LoVo (cell line): ENCODE measurements at regions not wholly inside any gene's neighbourhood (a gene's known extent, or its start where the extent isn't known, plus 50 kb on each side); places are given as distances from the start of the nearest gene placed in this dataset.
"Not testable (repeated sequence)": the region's sequence is repeated elsewhere in the genome, so short reads cannot be mapped to it uniquely, and the experiment has no call there.

Experiments used
- DNase-seq: peaks from one replicate; pipeline ENCODE4 v3.0.0-alpha.2; 2016; ENCODE audit warnings: low spot score

GRCh38 chr7:68244389-68244788, 1247.8 kb downstream of the TYW1 start:
- DNase-seq = no peak

DNA sequence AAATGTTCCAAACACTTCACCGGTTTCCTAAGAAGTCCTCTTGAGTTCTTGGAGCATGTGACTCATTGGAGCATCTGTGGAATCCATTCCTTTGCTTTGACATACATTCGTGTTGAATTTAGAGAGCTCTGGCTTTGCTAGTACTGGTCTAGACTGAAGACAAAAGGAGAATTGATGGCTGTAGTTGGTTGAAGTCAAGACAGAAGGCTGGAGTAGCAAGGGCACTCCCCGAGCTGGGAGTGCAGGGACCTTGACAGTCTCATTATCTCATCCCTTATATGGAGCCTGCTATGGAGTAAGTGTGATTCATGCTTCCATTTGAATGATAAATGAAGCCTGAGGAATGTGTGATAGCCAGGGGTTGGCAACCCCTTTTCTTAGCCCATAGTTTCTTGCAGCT, 1249.1 kb downstream of the TYW1 start:
- no peak for DNase-seq

DNA sequence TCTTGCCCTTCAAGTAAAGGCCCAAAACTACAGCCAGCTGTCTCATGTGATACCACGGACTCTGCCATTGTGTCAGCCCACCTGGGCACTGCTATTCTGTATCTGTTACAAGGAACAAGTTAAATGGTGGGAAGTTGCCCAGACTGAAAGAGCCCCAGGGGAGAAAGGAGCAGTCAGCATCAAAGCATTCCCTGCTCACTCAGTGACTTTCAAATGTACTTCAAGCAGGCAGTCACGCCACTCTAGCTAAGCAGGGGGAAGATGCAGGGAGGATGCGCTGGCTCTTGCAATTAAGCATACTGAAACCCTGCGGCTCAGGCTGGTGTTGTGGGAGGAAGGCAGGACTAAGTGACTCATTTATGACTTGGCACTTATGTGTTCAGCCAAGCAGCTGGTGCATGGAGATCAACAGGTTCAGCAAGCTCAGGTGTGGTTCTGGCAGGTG, 1249.6 kb downstream of the TYW1 start:
- no peak for DNase-seq

- DNase-seq = no peak
Observed at GRCh38 chr7:68247126-68247525, 1250.5 kb downstream of the TYW1 start.

DNA sequence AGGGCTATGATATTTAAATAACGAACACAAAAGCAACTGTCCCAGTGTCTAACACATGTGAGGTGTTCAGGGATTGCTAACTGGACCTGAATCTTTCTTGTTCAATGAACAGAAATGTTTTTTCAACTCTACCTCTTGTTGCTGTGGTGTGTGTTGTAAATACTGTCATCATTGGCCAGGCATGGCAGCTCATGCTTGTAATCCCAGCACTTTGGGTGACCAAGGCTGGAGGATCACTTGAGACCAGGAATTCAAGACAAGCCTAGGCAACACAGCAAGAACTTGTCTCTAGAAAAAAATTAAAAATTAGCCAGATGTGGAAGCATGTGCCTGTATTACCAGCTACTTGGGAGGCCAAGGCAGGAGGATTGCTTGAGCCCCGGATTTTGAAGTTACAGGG, 1250.9 kb downstream of the TYW1 start:
- no peak for DNase-seq

- no peak for DNase-seq
Observed at GRCh38 chr7:68248973-68249372, 1252.3 kb downstream of the TYW1 start.

DNA sequence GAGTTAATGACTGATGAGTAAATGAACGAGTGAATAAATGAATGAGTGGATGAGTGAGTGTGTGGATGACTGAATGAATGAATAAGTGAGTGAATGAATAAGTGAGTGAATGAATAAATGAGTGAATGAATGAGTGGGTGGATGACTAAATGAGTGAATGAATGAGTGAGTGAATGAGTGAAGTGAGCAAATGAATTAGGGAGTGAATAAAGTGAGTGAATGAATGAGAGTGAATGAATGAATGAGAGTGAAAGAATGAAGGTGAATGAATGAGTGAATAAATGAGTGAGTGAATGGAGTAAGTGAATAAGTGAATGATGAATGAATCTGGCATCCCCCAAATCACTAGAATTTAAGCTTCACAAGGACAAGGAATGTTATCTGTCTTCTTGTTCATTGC, 1253.0 kb downstream of the TYW1 start:
- DNase-seq = no peak

GRCh38 chr7:68250143-68250542, 1253.5 kb downstream of the TYW1 start:
- DNase-seq = no peak

DNA sequence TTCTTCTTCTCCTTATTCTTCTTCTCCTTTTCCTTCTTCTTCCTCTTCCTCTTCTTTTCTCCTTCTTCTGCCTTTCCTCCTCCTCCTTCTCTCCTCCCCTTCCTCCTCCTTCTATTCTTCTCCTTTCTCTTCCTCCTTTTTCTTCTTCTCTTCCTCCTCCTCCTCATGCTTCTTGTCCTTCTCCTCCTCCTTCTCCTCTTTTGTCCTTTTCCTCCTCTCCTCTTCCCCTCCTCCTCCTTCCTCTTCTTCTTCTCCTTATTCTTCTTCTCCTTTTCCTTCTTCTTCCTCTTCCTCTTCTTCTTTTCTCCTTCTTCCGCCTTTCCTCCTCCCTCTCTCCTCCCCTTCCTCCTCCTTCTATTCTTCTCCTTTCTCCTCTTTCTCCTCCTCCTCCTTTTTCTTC, 1258.2 kb downstream of the TYW1 start:
- not testable (repeated sequence) for DNase-seq

- no peak for DNase-seq
Observed at GRCh38 chr7:68256295-68256694, 1259.7 kb downstream of the TYW1 start.

DNA sequence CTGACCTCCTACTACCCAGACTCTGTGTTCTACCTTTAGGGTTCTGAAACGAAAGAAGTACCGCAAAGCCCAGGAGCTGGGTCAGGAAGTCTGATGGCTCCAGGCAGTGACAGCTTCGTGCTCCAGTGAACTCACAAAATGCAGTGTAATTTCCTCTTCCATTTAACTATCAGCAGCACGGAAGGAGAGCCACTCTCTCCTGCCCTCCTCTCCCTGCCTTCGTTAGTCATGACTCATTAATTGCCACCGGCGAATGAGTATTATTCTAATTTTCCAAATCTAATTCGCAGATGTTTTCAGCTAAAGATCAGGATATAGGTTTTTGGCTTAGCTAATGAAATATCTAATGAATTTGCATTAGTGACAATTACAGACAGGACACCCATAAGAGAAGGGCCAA, 1262.0 kb downstream of the TYW1 start:
- no peak for DNase-seq

- no peak for DNase-seq
Observed at GRCh38 chr7:68265258-68265657, 1268.6 kb downstream of the TYW1 start.

DNA sequence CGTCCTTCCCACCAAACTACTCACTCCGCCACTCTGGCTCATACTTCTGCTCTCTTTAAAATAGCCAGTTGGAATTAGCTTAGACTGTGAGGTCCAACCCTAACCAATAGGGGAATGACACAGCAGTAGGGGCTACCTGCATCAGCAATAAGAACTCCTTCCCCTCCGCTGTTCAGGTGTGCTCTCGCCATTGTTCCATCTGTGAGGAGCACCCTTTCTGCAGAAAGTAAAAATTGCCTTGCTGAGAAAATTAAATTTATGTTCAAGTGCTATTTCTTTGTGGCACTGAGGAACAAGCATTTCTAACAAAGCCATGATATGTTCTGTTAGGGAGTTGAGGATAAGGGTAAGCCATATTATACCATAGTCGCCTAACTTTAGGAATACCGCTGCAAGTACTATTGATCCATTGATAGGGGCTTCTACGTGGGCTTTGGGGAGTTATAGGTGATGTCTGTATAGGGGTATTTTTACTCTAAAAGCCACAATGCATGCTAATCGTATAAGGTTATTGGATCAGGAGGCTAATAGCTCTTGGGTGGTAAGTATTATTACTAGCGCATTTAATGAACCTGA, 1269.5 kb downstream of the TYW1 start:
- DNase-seq = no peak

DNA sequence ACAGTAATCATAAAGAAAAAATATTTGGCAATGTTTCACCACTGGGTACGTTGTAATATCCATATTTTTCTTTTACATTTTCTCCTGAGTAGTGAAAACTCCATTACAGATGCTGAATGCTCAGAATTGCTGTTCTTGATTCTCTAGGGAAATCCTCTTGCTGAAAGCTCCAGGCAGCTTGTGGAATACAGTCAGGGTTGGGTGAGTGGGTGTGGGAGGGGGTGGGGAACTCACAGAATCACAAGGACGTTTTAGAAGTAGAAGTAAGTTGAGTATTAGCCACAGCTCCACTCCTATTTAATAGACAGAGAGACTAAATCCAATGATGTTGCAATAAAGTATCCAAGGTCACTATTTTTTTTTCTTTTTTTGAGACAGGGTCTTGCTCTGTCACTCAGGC, 1270.9 kb downstream of the TYW1 start:
- no peak for DNase-seq

GRCh38 chr7:68269405-68269804, 1272.8 kb downstream of the TYW1 start:
- no peak for DNase-seq

DNA sequence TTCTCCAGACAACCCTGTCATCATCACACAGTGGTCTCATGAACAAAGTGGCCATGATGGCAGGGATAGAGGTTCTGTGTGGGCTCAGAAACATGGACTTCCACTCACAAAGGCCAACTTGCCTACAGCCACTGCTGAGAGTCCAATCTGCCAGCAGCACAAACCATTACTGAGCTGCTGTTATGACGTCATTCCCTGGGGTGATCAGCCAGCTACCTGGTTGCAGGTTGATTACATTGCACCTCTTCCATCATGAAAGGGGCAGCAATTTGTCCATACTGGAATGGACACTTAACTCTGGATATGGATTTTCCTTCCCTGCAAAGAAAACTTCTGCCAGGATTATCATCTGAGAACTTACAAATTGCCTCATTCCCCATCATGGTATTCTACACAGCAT, 1275.9 kb downstream of the TYW1 start:
- DNase-seq = no peak

- no peak for DNase-seq
Observed at GRCh38 chr7:68276725-68277124, 1280.1 kb downstream of the TYW1 start.

- DNase-seq = no peak
Observed at GRCh38 chr7:68279827-68280400, 1283.3 kb downstream of the TYW1 start.

DNA sequence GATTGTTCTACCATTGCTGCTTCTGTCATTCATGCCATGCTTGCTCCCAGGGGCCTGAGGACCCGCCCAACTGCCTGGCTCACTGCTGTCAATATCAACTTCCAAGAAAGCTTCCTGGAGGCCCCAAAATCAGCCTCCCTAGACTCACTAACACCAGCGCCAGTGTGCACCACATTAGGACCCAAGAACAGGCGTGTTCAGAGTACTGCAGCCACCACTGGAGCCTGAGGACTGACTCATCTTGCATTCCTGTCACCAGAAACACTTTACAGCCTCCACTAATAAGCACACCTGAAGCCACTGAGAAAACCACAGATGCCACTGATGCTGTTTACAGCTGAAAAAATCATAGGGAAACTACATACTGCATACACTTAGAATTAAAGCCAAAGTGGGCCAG, 1284.3 kb downstream of the TYW1 start:
- DNase-seq = no peak

DNA sequence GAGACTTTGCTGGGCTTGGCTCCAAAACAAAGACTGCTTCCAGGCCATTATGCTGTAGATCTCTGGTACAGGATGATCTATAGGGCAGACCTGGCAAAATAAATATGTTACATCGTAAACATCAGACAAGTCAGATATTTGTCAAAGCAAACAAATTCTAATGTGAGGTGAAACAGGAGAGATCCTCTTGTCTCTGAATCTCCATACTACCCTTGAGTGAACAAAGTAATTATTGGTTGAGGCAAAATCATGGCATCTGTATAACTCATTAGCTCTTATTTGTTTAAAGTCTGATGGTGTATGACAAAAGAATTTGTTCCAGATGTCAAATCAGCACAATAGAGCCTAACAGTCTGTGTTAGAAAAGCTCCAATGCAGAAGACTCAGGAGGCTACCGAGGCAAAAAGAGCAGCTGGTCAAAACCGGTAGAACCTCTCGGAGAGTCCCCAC, 1291.5 kb downstream of the TYW1 start:
- DNase-seq = no peak

GRCh38 chr7:68291710-68292109, 1295.1 kb downstream of the TYW1 start:
- no peak for DNase-seq

- no peak for DNase-seq
Observed at GRCh38 chr7:68295386-68295785, 1298.8 kb downstream of the TYW1 start.

- DNase-seq = no peak
Observed at GRCh38 chr7:68304536-68304935, 1293.7 kb upstream of the AUTS2 start.

DNA sequence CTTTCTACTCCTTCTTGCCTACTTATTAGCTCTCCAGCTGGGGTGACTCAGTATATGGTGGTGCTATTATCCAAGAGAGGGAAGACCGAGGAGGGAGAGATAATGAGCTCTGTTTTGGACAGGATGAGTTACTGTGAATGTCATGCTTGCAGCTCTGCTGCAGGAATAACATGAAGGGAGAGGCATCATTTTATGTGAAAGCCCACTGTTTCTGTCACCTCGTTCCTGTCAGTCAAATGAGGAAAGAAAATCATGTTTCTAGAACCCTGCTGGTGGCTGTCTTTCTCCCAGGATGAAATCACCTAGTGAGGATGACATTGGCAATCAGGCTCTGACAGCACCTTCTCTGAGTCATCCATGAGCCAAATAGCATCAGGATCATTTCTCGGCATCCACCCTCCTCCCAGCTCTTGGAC, 1291.6 kb upstream of the AUTS2 start:
- no peak for DNase-seq
